ENCODE measurements at regions not wholly inside any gene's neighbourhood (a gene's known extent, or its start where the extent isn't known, plus 50 kb on each side); places are given as distances from the start of the nearest gene placed in this dataset.

DNA sequence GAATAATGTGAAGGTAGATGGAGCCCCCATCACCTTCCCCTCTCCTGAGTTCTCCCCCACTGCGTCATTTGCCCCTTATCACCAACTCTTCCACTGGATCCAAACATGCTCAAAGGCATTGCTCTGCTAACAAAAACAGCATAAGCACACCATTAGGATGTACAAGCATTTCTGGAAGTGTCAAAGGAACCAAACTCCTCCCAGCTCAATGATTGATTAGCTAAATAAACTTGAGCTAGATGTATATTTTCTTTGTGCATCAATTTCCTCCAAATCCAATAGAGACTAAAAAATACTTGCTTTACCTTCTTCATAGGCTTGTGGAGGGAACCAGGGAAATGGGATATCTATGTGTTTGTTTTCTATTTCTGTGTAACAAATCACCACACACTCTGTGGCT lies 248.4 kb upstream of the JARID2 start:
- Histone ChIP-seq H2AFZ (no peak overlapping the region), H3K27me3 (peaks cover 3% of the 10 kb centered on the region), H3K4me3 (no peak overlapping the region), H3K4me2 (no peak overlapping the region), H3K79me2 (no peaks in the 10 kb centered on the region), H3K9me3 (ENCODE audit: low read depth) (no peaks in the 10 kb centered on the region), H3K4me1 (ENCODE audit: insufficient read depth) (no peaks in the 10 kb centered on the region), H4K20me1 (ENCODE audit: insufficient read depth, poor library complexity, severe bottlenecking) (no peaks in the 10 kb centered on the region), H3K36me3 (replicated peaks; ENCODE audit: insufficient read depth, low read depth) (no peaks in the 10 kb centered on the region), H3K27ac (no peak overlapping the region), H3K9me2 (replicated peaks; ENCODE audit: insufficient read depth) (no peaks in the 10 kb centered on the region)
- no peak for TF ChIP-seq EZH2phosphoT487 (IDR thresholded peaks at IDR 0.05; ENCODE audit: low read depth, severe bottlenecking, unreplicated experiment)
- TF ChIP-seq, protein P1, sequence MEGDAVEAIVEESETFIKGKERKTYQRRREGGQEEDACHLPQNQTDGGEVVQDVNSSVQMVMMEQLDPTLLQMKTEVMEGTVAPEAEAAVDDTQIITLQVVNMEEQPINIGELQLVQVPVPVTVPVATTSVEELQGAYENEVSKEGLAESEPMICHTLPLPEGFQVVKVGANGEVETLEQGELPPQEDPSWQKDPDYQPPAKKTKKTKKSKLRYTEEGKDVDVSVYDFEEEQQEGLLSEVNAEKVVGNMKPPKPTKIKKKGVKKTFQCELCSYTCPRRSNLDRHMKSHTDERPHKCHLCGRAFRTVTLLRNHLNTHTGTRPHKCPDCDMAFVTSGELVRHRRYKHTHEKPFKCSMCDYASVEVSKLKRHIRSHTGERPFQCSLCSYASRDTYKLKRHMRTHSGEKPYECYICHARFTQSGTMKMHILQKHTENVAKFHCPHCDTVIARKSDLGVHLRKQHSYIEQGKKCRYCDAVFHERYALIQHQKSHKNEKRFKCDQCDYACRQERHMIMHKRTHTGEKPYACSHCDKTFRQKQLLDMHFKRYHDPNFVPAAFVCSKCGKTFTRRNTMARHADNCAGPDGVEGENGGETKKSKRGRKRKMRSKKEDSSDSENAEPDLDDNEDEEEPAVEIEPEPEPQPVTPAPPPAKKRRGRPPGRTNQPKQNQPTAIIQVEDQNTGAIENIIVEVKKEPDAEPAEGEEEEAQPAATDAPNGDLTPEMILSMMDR (IDR thresholded peaks at IDR 0.05; ENCODE audit: poor library complexity), result no peak
- no peak for TF ChIP-seq EZH2 (IDR thresholded peaks at IDR 0.05; ENCODE audit: borderline replicate concordance)
- no peak for DNase-seq (ENCODE audit: low spot score)
- WGBS (ENCODE audit: low lambda C conversion rate, missing lambda C conversion rate), result 95% methylated on average over 1 of the region's 1 CpG

DNA sequence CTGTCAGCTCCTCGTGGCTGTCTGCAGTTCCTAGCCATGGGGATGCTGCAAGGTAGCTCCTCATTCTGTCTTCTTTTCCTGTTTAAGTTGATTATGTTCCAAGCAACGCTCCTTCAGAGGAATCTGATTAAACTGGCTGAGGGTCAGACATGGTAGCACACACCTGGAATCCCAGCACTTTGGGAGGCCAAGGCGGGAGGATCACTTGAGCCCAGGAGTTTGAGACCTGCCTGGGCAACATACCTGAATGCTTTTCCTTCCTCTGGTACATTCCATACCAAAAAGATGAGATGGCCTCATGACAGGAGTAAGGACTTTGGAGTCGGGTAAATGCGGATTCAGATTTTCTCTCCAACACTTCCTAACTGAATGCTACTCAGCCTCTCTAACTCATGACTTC lies 246.8 kb upstream of the JARID2 start:
- no peaks in the 10 kb centered on the region for H3K36me3 ChIP-seq (replicated peaks; ENCODE audit: insufficient read depth, low read depth)
- H3K27ac ChIP-seq, result no peak overlapping the region
- no peaks in the 10 kb centered on the region for H3K9me2 ChIP-seq (replicated peaks; ENCODE audit: insufficient read depth)
- H3K27me3 ChIP-seq, result peaks cover 3% of the 10 kb centered on the region
- H3K79me2 ChIP-seq, result no peaks in the 10 kb centered on the region
- DNase-seq (ENCODE audit: low spot score), result no peak
- TF ChIP-seq EZH2 (IDR thresholded peaks at IDR 0.05; ENCODE audit: borderline replicate concordance), result no peak
- TF ChIP-seq EZH2phosphoT487 (IDR thresholded peaks at IDR 0.05; ENCODE audit: low read depth, severe bottlenecking, unreplicated experiment), result no peak
- TF ChIP-seq, protein P1 (IDR thresholded peaks at IDR 0.05; ENCODE audit: poor library complexity), result no peak
- no peak overlapping the region for H3K4me3 ChIP-seq
- no peak overlapping the region for H2AFZ ChIP-seq
- H3K4me2 ChIP-seq, result no peak overlapping the region
- WGBS (ENCODE audit: low lambda C conversion rate, missing lambda C conversion rate), result 88% methylated on average over 5 of the region's 5 CpGs
- H3K4me1 ChIP-seq (ENCODE audit: insufficient read depth), result no peaks in the 10 kb centered on the region
- H4K20me1 ChIP-seq (ENCODE audit: insufficient read depth, poor library complexity, severe bottlenecking), result no peaks in the 10 kb centered on the region
- no peaks in the 10 kb centered on the region for H3K9me3 ChIP-seq (ENCODE audit: low read depth)

DNA sequence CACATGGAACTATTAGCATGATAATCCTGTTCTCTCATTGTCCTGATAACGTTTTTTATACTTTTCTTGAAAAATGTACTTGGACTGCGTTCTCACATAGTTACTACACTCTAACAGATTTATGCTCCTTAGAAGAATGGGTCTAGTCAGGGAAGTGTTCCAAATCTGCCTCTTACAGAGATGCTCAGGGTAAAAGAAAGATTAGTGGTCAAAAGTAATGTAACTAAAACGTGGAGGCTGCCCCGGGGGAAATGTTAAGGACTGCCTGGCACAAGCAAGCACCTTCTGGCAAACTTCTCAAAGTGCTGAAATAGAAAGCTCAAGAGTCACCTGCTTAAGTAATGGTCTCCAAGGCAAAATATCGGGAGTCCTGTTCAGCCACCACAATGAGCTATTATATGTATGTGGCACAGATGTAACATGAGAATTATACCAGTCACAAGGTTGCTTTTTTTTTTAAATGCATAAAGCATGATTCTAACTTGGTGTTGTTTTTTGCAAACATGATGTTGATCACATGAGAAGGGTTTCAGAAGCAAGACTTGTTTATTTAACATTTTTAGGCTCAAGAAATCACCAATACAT lies 244.5 kb upstream of the JARID2 start:
- WGBS (ENCODE audit: low lambda C conversion rate, missing lambda C conversion rate), result 73% methylated on average over 5 of the region's 5 CpGs
- no peak overlapping the region for H3K4me3 ChIP-seq
- H3K36me3 ChIP-seq (replicated peaks; ENCODE audit: insufficient read depth, low read depth), result no peaks in the 10 kb centered on the region
- H3K9me2 ChIP-seq (replicated peaks; ENCODE audit: insufficient read depth), result no peaks in the 10 kb centered on the region
- H4K20me1 ChIP-seq (ENCODE audit: insufficient read depth, poor library complexity, severe bottlenecking), result no peaks in the 10 kb centered on the region
- H2AFZ ChIP-seq, result no peak overlapping the region
- no peak for TF ChIP-seq EZH2phosphoT487 (IDR thresholded peaks at IDR 0.05; ENCODE audit: low read depth, severe bottlenecking, unreplicated experiment)
- TF ChIP-seq, protein P1 (IDR thresholded peaks at IDR 0.05; ENCODE audit: poor library complexity), result no peak
- no peak for TF ChIP-seq EZH2 (IDR thresholded peaks at IDR 0.05; ENCODE audit: borderline replicate concordance)
- no peaks in the 10 kb centered on the region for H3K4me1 ChIP-seq (ENCODE audit: insufficient read depth)
- no peak overlapping the region for H3K4me2 ChIP-seq
- no peak overlapping the region for H3K27ac ChIP-seq
- no peaks in the 10 kb centered on the region for H3K9me3 ChIP-seq (ENCODE audit: low read depth)
- H3K79me2 ChIP-seq, result no peaks in the 10 kb centered on the region
- H3K27me3 ChIP-seq, result no peaks in the 10 kb centered on the region
- no peak for DNase-seq (ENCODE audit: low spot score)

DNA sequence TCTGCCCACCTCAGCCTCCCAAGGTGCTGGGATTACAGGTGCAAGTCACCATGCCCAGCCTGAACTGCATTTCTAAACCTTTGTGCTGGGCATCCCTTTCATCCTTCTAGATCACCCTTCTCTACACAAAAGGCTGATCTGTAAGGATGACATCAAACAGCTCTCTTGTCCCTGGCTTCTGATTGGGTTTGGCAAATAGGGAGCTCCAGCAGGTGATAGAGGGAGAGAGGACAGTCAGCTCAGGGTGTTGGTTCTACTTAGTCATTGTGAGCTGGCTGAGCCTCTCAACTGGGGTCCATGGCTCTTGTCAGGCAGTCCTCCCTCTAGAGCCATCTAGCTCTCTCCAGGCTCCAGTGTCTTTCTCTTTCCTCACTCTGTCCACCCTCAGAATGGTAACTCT lies 237.6 kb upstream of the JARID2 start:
- Histone ChIP-seq H3K36me3 (replicated peaks; ENCODE audit: insufficient read depth, low read depth) (no peaks in the 10 kb centered on the region), H2AFZ (no peak overlapping the region), H3K4me2 (no peak overlapping the region), H3K9me3 (ENCODE audit: low read depth) (no peaks in the 10 kb centered on the region), H3K79me2 (no peaks in the 10 kb centered on the region), H3K4me1 (ENCODE audit: insufficient read depth) (no peaks in the 10 kb centered on the region), H3K27ac (no peak overlapping the region), H4K20me1 (ENCODE audit: insufficient read depth, poor library complexity, severe bottlenecking) (no peaks in the 10 kb centered on the region), H3K9me2 (replicated peaks; ENCODE audit: insufficient read depth) (no peaks in the 10 kb centered on the region), H3K4me3 (no peak overlapping the region), H3K27me3 (no peaks in the 10 kb centered on the region)
- no peak for DNase-seq (ENCODE audit: low spot score)
- TF ChIP-seq, protein P1 (IDR thresholded peaks at IDR 0.05; ENCODE audit: poor library complexity), result no peak
- no peak for TF ChIP-seq EZH2 (IDR thresholded peaks at IDR 0.05; ENCODE audit: borderline replicate concordance)
- no peak for TF ChIP-seq EZH2phosphoT487 (IDR thresholded peaks at IDR 0.05; ENCODE audit: low read depth, severe bottlenecking, unreplicated experiment)
